HepG2 (cell line): ENCODE measurements at regions not wholly inside any gene's neighbourhood (a gene's known extent, or its start where the extent isn't known, plus 50 kb on each side); places are given as distances from the start of the nearest gene placed in this dataset.

Source experiments
- ATAC-seq: fragments of 200-7000 bp; cut with Tn5 transposase; 3 replicates; pipeline ENCODE4 v1.9.1; 2020; ENCODE audit warnings: mild to moderate bottlenecking, moderate library complexity
- BruUV-seq: library from RNA; stranded (reverse); fragments of 400-500 nt; replicated peaks from 2 replicates; lab custom pipeline; 2021; lab: Mats Ljungman, UMichigan
- CTCF ChIA-PET: fragments of 300-600 bp; formaldehyde crosslinking; extraction: SDS; loops from one replicate; lab custom pipeline; 2021; ENCODE audit warnings: low total read pairs, inconsistent platforms, low intra/inter-chr PET ratio; lab: Yijun Ruan, JAX
- POLR2A ChIA-PET: fragments of 350-600 bp; sonication (Branson Sonifier 250); formaldehyde crosslinking; loops from one replicate; lab custom pipeline; 2020; ENCODE audit warnings: antibody characterized with exemption, inconsistent platforms; lab: Yijun Ruan, JAX
- DNase-seq: peaks from one replicate; pipeline ENCODE4 v3.0.0-alpha.2; 2015; ENCODE audit warnings: low spot score
- FAIRE-seq: peaks from 3 replicates; lab custom pipeline; 2011; peaks lifted over from hg19 to GRCh38; lab: Jason Lieb, UNC
- H2AFZ ChIP-seq: one replicate; pipeline ENCODE4 v1.6.1; 2011; ENCODE audit warnings: low read length, inconsistent platforms
- H3K27ac ChIP-seq: fragments of 300-600 bp; 3 replicates; pipeline ENCODE4 v1.8.0; 2011; ENCODE audit warnings: mixed run types, mild to moderate bottlenecking, mixed read lengths, low read length, inconsistent platforms; ENCODE audit not compliant: insufficient read depth; ENCODE audit errors: extremely low read length
- H3K27me3 ChIP-seq, 2 experiments: fragments of 200-600 bp in 1 of 2; 2 replicates in 1 of 2; 3 replicates in 1 of 2; pipeline versions ENCODE4 v1.6.0 to v1.8.0; 2011; ENCODE audit warnings: low read length in 2 of 2, mild to moderate bottlenecking in 2 of 2, moderate library complexity in 2 of 2, inconsistent platforms in 1 of 2; ENCODE audit not compliant: insufficient read depth in 2 of 2, control insufficient read depth in 1 of 2
- H3K36me3 ChIP-seq, 2 experiments: fragments of 200-600 bp in 1 of 2; replicated peaks in 1 of 2; 2 replicates in 1 of 2; 3 replicates in 1 of 2; pipeline versions ENCODE4 v1.5.1 to v1.8.0; 2011; ENCODE audit warnings: low read length in 2 of 2, inconsistent platforms in 1 of 2; ENCODE audit not compliant: insufficient read depth in 2 of 2, control insufficient read depth in 1 of 2
- H3K4me1 ChIP-seq: 2 replicates; pipeline ENCODE4 v1.5.1; 2012; ENCODE audit warnings: low read length, inconsistent platforms; ENCODE audit not compliant: insufficient read depth
- H3K4me2 ChIP-seq: 2 replicates; pipeline ENCODE4 v1.6.0; 2011; ENCODE audit warnings: low read depth, low read length, inconsistent platforms
- H3K4me3 ChIP-seq, 3 experiments: fragments of 200-600 bp in 1 of 3; sonication (generic), shearing (Covaris generic) in 1 of 3; replicated peaks in 1 of 3; 2 replicates each; pipeline ENCODE4 v1.5.1; 2011 to 2016; ENCODE audit warnings: low read length in 3 of 3, inconsistent platforms in 2 of 3, low read depth in 2 of 3, mild to moderate bottlenecking in 2 of 3, control low read depth in 1 of 3, mixed read lengths in 1 of 3; ENCODE audit not compliant: insufficient read depth in 1 of 3
- H3K79me2 ChIP-seq: one replicate; pipeline ENCODE4 v1.6.1; 2011; ENCODE audit warnings: low read length, inconsistent platforms; ENCODE audit not compliant: insufficient read depth
- H3K9ac ChIP-seq: 2 replicates; pipeline ENCODE4 v1.6.0; 2011; ENCODE audit warnings: mild to moderate bottlenecking, low read depth, low read length, inconsistent platforms; ENCODE audit not compliant: insufficient read depth
- H3K9me3 ChIP-seq: 2 replicates; pipeline ENCODE4 v1.5.1; 2012; ENCODE audit warnings: mild to moderate bottlenecking, low read length
- H4K20me1 ChIP-seq: 2 replicates; pipeline ENCODE4 v1.6.0; 2011; ENCODE audit warnings: inconsistent platforms, mild to moderate bottlenecking, low read length, moderate library complexity; ENCODE audit not compliant: insufficient read depth
- JARID2 ChIP-seq: sonication (generic); formaldehyde crosslinking; IDR thresholded peaks from 2 replicates; pipeline ENCODE4 v1.8.1; 2023; ENCODE audit warnings: missing genetic modification reagents, inconsistent platforms; ENCODE audit not compliant: insufficient replicate concordance
- SNRNP70 ChIP-seq: fragments of 200-400 bp; formaldehyde crosslinking; IDR thresholded peaks from 2 replicates; pipeline ENCODE4 v1.6.1; 2017; ENCODE audit warnings: mild to moderate bottlenecking, low read depth, low read length, moderate library complexity
- U2AF2 ChIP-seq: fragments of 200-400 bp; formaldehyde crosslinking; IDR thresholded peaks from 2 replicates; pipeline ENCODE4 v1.6.1; 2017; ENCODE audit warnings: low read depth, mild to moderate bottlenecking, low read length
- ZC3H4 ChIP-seq: sonication (generic); formaldehyde crosslinking; IDR thresholded peaks from 2 replicates; pipeline ENCODE4 v1.4.0; 2020; ENCODE audit warnings: missing genetic modification reagents, borderline replicate concordance
- ZKSCAN1 ChIP-seq: fragments of 150-350 bp; IDR thresholded peaks from 2 replicates; pipeline ENCODE4 v1.6.1; 2014; ENCODE audit warnings: low read length
- ZNF12 ChIP-seq: sonication (generic); formaldehyde crosslinking; IDR thresholded peaks from 2 replicates; pipeline ENCODE4 v1.5.0; 2020; ENCODE audit warnings: missing genetic modification reagents
- ZNF224 ChIP-seq: sonication (generic); formaldehyde crosslinking; IDR thresholded peaks from 2 replicates; pipeline ENCODE4 v1.5.0; 2020; ENCODE audit warnings: mild to moderate bottlenecking, missing genetic modification reagents
- ZNF343 ChIP-seq: sonication (generic); formaldehyde crosslinking; IDR thresholded peaks from 2 replicates; pipeline ENCODE4 v1.4.0; 2020; ENCODE audit warnings: mild to moderate bottlenecking, missing genetic modification reagents
- ZNF549 ChIP-seq: sonication (generic); formaldehyde crosslinking; IDR thresholded peaks from 2 replicates; pipeline ENCODE4 v1.5.0; 2020; ENCODE audit warnings: missing genetic modification reagents
- ZNF629 ChIP-seq: sonication (generic); formaldehyde crosslinking; conservative IDR thresholded peaks from 2 replicates; pipeline ENCODE4 v1.5.0; 2020; ENCODE audit warnings: missing genetic modification reagents
- ZNF660 ChIP-seq: sonication (generic); formaldehyde crosslinking; IDR thresholded peaks from 2 replicates; pipeline ENCODE4 v1.5.1; 2020; ENCODE audit warnings: mild to moderate bottlenecking, low read depth, missing genetic modification reagents, borderline replicate concordance
- WGBS: methylation state at CpG from one replicate; pipeline ENCODE4 v1.1.6; 2017; ENCODE audit warnings: low lambda C conversion rate; 5-methylcytosine and 5-hydroxymethylcytosine counted together
- in situ Hi-C: cut with HindIII; loops from 2 replicates; pipeline ENCODE4 v1.10.0; 2017; ENCODE audit warnings: low pct_unique_long_range_greater_than_20kb; ENCODE audit not compliant: extremely low pct_ligation_motif_present
- intact Hi-C: fragments of 100-400 bp; cut with micrococcal nuclease; formaldehyde crosslinking; loops from one replicate; pipeline ENCODE4 v1.10.0; 2022; ENCODE audit not compliant: unreplicated experiment

DNA sequence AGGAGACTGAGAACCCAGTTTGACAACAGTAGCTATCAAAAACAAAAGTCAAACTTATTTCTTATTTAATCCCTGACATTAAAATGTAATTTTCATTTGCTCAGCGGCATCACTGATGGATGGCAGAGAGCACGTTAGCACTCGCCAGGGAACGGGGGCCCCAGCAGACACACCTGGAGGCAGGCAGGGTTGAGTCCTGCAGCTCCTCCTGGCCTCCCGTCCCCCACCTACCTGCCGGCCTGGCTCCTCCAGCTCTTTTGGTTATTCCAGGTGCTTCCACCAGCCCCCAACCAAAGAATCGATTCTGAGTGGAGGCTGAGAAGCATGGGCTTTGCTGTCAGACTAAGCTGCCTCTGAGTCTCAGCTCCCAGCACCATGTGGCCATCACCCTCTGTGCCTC, 113.6 kb downstream of the PHETA1 start:
- DNase-seq: no peak
- intact Hi-C loops: no loop called here
- H3K27ac ChIP-seq: no peak overlapping the region
- H4K20me1 ChIP-seq: no peaks in the 10 kb centered on the region
- H3K36me3 ChIP-seq: no peaks in the 10 kb centered on the region
- TF ChIP-seq ZNF12: no peak
- TF ChIP-seq JARID2 (CRISPR knock-in tag): no peak
- peak; percentile 52; the same call in 1 of the 2 replicates for TF ChIP-seq ZNF629 (CRISPR knock-in tag)
- no peak for TF ChIP-seq ZNF224 (CRISPR knock-in tag)
- no peak for TF ChIP-seq SNRNP70
- TF ChIP-seq ZNF343 (CRISPR knock-in tag): no peak
- TF ChIP-seq ZNF549 (CRISPR knock-in tag): no peak
- no peak for TF ChIP-seq U2AF2
- in situ Hi-C loops: no loop called here
- WGBS: 16% methylated on average over 7 of the region's 7 CpGs
- ChIA-PET CTCF (no interaction called here), POLR2A (no interaction called here)
- no peak for FAIRE-seq
- H3K9me3 ChIP-seq: no peaks in the 10 kb centered on the region
- H3K79me2 ChIP-seq: no peaks in the 10 kb centered on the region
- no peaks in the 10 kb centered on the region for H3K4me1 ChIP-seq
- no TSS peak for BruUV-seq
- no peak overlapping the region for H3K4me2 ChIP-seq
- no peak overlapping the region for H3K9ac ChIP-seq
- H3K27me3 ChIP-seq: peaks cover 6 to 28% of the 10 kb centered on the region in 2 experiments; a peak in 4 of 5 replicates
- H3K4me3 ChIP-seq: no peak overlapping the region
- no peak for ATAC-seq
- no peak overlapping the region for H2AFZ ChIP-seq

DNA sequence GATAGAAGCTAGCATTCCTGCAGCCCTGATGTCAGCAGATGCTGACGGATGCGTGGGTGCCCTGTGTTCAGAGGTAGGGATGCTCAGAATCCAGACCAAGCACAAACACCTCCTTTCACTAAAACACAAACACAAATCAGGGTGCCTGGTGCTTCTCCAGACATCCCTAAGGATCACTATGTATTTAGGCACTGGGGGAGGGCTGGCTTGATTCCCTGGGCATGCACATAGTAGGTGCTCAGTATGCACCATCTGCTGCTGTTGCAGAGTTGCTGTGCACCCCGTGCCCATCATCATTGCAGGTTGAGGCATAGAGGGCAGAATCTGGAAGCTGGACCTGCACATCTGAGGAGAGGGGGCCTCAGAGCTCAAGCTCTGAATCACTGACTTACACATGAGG, 114.8 kb downstream of the PHETA1 start:
- Histone ChIP-seq H4K20me1 (no peaks in the 10 kb centered on the region), H3K36me3 (no peaks in the 10 kb centered on the region), H3K27ac (no peak overlapping the region), H3K4me3 (no peak overlapping the region), H3K79me2 (no peaks in the 10 kb centered on the region), H2AFZ (no peak overlapping the region), H3K27me3 (peaks cover 6 to 35% of the 10 kb centered on the region in 2 experiments; a peak in 4 of 5 replicates), H3K9ac (no peak overlapping the region), H3K9me3 (no peaks in the 10 kb centered on the region), H3K4me2 (no peak overlapping the region), H3K4me1 (no peaks in the 10 kb centered on the region)
- POLR2A ChIA-PET: no interaction called here
- in situ Hi-C loops (no loop called here), intact Hi-C loops (no loop called here)
- ATAC-seq (no peak), DNase-seq (no peak), FAIRE-seq (no peak)
- no TSS peak for BruUV-seq
- CTCF ChIA-PET: no interaction called here
- TF ChIP-seq ZNF660 (CRISPR knock-in tag): no peak
- TF ChIP-seq ZC3H4 (CRISPR knock-in tag): no peak
- TF ChIP-seq ZKSCAN1: 0 out of 2 replicates have a peak, but pooled peaks have one; percentile 24
- WGBS: 0% methylated on average over 2 of the region's 3 CpGs
